ENCODE measurements at regions not wholly inside any gene's neighbourhood (a gene's known extent, or its start where the extent isn't known, plus 50 kb on each side); places are given as distances from the start of the nearest gene placed in this dataset.

- no peak for TF ChIP-seq CTCF (IDR thresholded peaks at IDR 0.05)
- no peak for TF ChIP-seq POLR2A (IDR thresholded peaks at IDR 0.05)
Observed at GRCh38 chr12:108389544-108389943, 50.4 kb upstream of the CMKLR1 start.

Measured in thyroid gland (tissue), 4 donors.